Common myeloid progenitor, CD34-positive (primary cell): ENCODE measurements at regions not wholly inside any gene's neighbourhood (a gene's known extent, or its start where the extent isn't known, plus 50 kb on each side); places are given as distances from the start of the nearest gene placed in this dataset.

Experiments
- CTCF ChIA-PET: fragments of 350-600 bp; sonication (Branson Sonifier 250); formaldehyde crosslinking; loops from one replicate; lab custom pipeline; 2021; ENCODE audit warnings: antibody characterized with exemption; lab: Charles Lee
- POLR2A ChIA-PET: fragments of 350-600 bp; sonication (Branson Sonifier 250); formaldehyde crosslinking; loops from one replicate; lab custom pipeline; 2021; ENCODE audit warnings: antibody characterized with exemption; lab: Charles Lee
- DNase-seq, 3 donors: peaks; one replicate each; pipeline versions ENCODE4 v3.0.0 to v3.0.0-alpha.2; 2013
- H3K27ac ChIP-seq, 2 experiments: 1 replicate in 1 of 2; 2 replicates in 1 of 2; pipeline ENCODE4 v1.7.0; 2013; ENCODE audit warnings: inconsistent platforms in 2 of 2, low read length in 2 of 2, mild to moderate bottlenecking in 2 of 2, low read depth in 1 of 2, moderate library complexity in 1 of 2; ENCODE audit not compliant: severe bottlenecking in 2 of 2, insufficient read depth in 1 of 2, poor library complexity in 1 of 2
- H3K27me3 ChIP-seq, 5 experiments: replicated peaks in 2 of 5; 1 replicate in 3 of 5; 2 replicates in 2 of 5; pipeline versions ENCODE4 v1.6.1 to v1.7.0; 2013; ENCODE audit warnings: low read length in 4 of 5, mild to moderate bottlenecking in 2 of 5, moderate library complexity in 2 of 5, inconsistent platforms in 1 of 5; ENCODE audit not compliant: insufficient read depth in 5 of 5, control insufficient read depth in 4 of 5
- H3K36me3 ChIP-seq, 4 experiments: 1 replicate in 2 of 4; 2 replicates in 2 of 4; pipeline versions ENCODE4 v1.6.1 to v1.7.0; 2013; ENCODE audit warnings: low read length in 3 of 4, control low read depth in 1 of 4, mild to moderate bottlenecking in 1 of 4; ENCODE audit not compliant: control insufficient read depth in 4 of 4, insufficient read depth in 4 of 4
- H3K4me1 ChIP-seq, 4 experiments: 1 replicate in 3 of 4; 2 replicates in 1 of 4; pipeline versions ENCODE4 v1.6.1 to v1.7.1; 2013; ENCODE audit warnings: low read length in 3 of 4, mild to moderate bottlenecking in 3 of 4, control low read depth in 1 of 4, inconsistent platforms in 1 of 4, moderate library complexity in 1 of 4; ENCODE audit not compliant: control insufficient read depth in 4 of 4, insufficient read depth in 4 of 4; ENCODE audit errors: control extremely low read depth in 1 of 4
- H3K4me3 ChIP-seq, 7 experiments: 1 replicate in 4 of 7; 2 replicates in 3 of 7; pipeline versions ENCODE4 v1.5.1 to v1.7.0; 2013; ENCODE audit warnings: mild to moderate bottlenecking in 7 of 7, low read length in 6 of 7, moderate library complexity in 6 of 7, inconsistent platforms in 2 of 7, low read depth in 2 of 7, control low read depth in 1 of 7; ENCODE audit not compliant: insufficient read depth in 4 of 7, control insufficient read depth in 1 of 7; ENCODE audit errors: extremely low read depth in 1 of 7
- H3K9me3 ChIP-seq, 5 experiments: 1 replicate in 4 of 5; 2 replicates in 1 of 5; pipeline versions ENCODE4 v1.6.1 to v1.7.1; 2013; ENCODE audit warnings: low read length in 4 of 5, mild to moderate bottlenecking in 2 of 5, inconsistent platforms in 1 of 5, low read depth in 1 of 5, moderate library complexity in 1 of 5; ENCODE audit not compliant: control insufficient read depth in 4 of 5, insufficient read depth in 2 of 5; ENCODE audit errors: control extremely low read depth in 1 of 5
- WGBS: methylation state at CpG from one replicate; pipeline ENCODE4 v1.1.5; 2013; ENCODE audit not compliant: insufficient coverage; 5-methylcytosine and 5-hydroxymethylcytosine counted together

GRCh38 chr2:21644266-21644665 lies 520.5 kb downstream of the TDRD15 start:
- Histone ChIP-seq H3K4me1 (no peaks in the 10 kb centered on the region), H3K9me3 (no peaks in the 10 kb centered on the region), H3K27me3 (no peaks in the 10 kb centered on the region), H3K4me3 (no peak overlapping the region), H3K36me3 (no peaks in the 10 kb centered on the region), H3K27ac (no peak overlapping the region)
- DNase-seq, result no peak
- ChIA-PET CTCF (interaction anchor here (0.9 kb wide), 1 partner anchor 9 kb away, joined by 3 read pairs; no protein-coding TSS in a partner anchor), POLR2A (no interaction called here)
- 100% methylated on average over 1 of the region's 1 CpG for WGBS

- H3K4me3 ChIP-seq, result no peak overlapping the region
- H3K4me1 ChIP-seq, result no peaks in the 10 kb centered on the region
- no peak for DNase-seq
- POLR2A ChIA-PET, result no interaction called here
- no peaks in the 10 kb centered on the region for H3K36me3 ChIP-seq
- H3K27ac ChIP-seq, result no peak overlapping the region
- CTCF ChIA-PET, result no interaction called here
- no peaks in the 10 kb centered on the region for H3K27me3 ChIP-seq
- no peaks in the 10 kb centered on the region for H3K9me3 ChIP-seq
- WGBS, result 61% methylated on average over 5 of the region's 5 CpGs
These were observed 522.6 kb downstream of the TDRD15 start for GRCh38 chr2:21646345-21646744.

DNA sequence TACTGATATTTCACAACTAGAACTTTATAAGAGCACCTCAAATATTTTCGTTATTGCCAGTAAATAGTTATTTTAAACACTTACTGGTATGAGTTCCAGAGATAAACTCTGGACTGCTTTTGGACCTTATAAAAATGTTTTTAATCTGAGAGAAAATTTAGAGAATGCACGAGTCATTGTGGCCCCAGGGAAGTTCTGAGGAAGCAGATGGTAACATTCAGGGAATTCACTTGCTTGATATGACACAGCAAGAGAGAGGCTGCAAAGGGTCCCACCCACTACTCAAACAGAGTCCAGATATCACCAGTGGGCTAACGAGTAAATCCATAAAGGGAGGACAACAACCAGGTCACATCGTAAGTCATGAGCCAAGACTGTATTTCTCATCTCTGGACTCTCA lies 526.8 kb downstream of the TDRD15 start:
- WGBS, result 57% methylated on average over 3 of the region's 4 CpGs
- no peak for DNase-seq
- Histone ChIP-seq H3K36me3 (no peaks in the 10 kb centered on the region), H3K27me3 (no peaks in the 10 kb centered on the region), H3K4me1 (no peaks in the 10 kb centered on the region), H3K27ac (no peak overlapping the region), H3K9me3 (no peaks in the 10 kb centered on the region), H3K4me3 (no peak overlapping the region)
- ChIA-PET CTCF (no interaction called here), POLR2A (no interaction called here)

DNA sequence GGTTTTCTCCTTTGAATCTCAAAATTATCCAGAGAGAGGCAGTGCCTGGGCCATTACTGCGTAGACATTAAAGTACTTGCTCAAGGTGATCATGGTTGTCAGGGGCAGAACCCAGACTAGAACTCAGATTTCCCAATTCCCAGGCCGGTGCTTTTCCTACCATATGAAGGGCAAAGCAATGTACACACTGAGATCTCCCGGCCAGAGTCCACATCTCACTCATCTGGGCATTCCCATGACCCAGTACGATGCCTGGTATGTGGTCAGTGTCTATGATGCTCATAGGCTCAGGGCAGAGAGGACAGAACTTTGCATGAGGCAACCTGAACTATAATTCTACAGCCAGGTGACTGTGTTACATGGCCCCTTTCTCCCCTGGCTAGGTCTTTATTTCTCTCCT lies 531.4 kb downstream of the TDRD15 start:
- H3K27ac ChIP-seq, result no peak overlapping the region
- ChIA-PET CTCF (no interaction called here), POLR2A (no interaction called here)
- 93% methylated on average over 3 of the region's 4 CpGs for WGBS
- no peaks in the 10 kb centered on the region for H3K27me3 ChIP-seq
- H3K4me3 ChIP-seq, result no peak overlapping the region
- no peak for DNase-seq
- no peaks in the 10 kb centered on the region for H3K9me3 ChIP-seq
- H3K36me3 ChIP-seq, result no peaks in the 10 kb centered on the region
- no peaks in the 10 kb centered on the region for H3K4me1 ChIP-seq

DNA sequence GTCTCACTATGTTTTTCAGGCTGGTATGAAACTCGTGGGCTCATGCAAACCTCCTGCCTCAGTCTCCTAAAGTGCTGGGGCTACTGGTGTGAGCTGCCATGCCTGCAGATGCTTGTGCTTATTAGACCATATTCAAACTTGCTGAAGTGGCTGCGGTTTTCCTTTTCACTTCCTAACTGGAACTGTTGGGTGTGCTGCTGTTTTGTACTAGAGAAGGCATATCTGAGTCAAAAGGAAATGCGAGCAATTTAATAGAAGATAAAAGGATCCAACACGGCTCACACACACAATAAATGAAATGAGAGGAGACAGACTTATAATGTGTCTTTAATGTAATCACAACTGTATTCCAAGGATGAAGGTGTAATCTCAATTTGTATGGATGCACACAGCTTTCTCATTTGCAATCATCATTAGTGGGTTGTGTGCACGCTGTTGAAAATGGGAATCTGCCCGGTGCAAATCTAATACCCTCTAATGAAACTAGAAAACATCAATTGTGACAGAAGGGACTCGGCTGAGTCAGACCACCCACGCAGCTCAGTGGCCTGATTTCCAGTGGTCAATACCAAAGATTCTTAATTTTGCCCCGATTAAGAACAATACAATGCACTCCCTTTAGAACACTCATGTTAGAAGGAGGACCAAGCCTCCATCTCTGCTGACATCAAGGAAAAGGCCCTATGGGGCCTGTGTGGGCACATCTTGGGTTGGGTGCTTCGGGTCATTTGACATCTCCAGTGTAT lies 532.7 kb downstream of the TDRD15 start:
- POLR2A ChIA-PET, result no interaction called here
- H3K4me1 ChIP-seq, result no peaks in the 10 kb centered on the region
- H3K27me3 ChIP-seq, result no peaks in the 10 kb centered on the region
- no peak overlapping the region for H3K27ac ChIP-seq
- no peak for DNase-seq
- H3K4me3 ChIP-seq, result no peak overlapping the region
- CTCF ChIA-PET, result no interaction called here
- 90% methylated on average over 6 of the region's 10 CpGs for WGBS
- no peaks in the 10 kb centered on the region for H3K36me3 ChIP-seq
- no peaks in the 10 kb centered on the region for H3K9me3 ChIP-seq

DNA sequence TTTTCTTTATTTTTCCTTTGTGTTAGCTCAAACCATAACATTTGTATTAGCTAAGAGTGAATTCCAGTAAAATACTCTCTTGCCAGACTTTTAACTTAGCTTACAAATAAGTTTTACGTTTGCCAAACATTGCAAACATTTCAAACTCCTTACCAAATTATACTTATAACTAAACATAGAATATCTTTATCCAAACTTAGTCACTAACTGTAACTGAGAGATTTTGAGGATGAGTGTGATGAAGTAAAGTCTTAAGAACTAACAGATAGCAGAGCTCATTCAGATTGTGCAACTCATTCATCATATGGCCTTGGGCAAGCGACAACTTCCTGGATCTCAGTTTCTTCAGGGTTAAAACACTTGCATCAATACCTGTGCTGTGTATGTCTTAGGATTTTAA lies 533.7 kb downstream of the TDRD15 start:
- no peaks in the 10 kb centered on the region for H3K27me3 ChIP-seq
- H3K4me1 ChIP-seq, result no peaks in the 10 kb centered on the region
- CTCF ChIA-PET, result no interaction called here
- no peaks in the 10 kb centered on the region for H3K9me3 ChIP-seq
- DNase-seq, result no peak
- no peak overlapping the region for H3K27ac ChIP-seq
- H3K36me3 ChIP-seq, result no peaks in the 10 kb centered on the region
- no peak overlapping the region for H3K4me3 ChIP-seq
- POLR2A ChIA-PET, result no interaction called here
- WGBS, result no CpG with 5 or more reads among the region's 2 CpGs

- H3K27ac ChIP-seq, result no peak overlapping the region
- WGBS, result 78% methylated on average over 1 of the region's 1 CpG
- CTCF ChIA-PET, result no interaction called here
These were observed 534.5 kb downstream of the TDRD15 start for GRCh38 chr2:21658269-21658668.

More at GRCh38 chr2:21658269-21658668, 534.5 kb downstream of the TDRD15 start:
- Histone ChIP-seq H3K4me1 (no peaks in the 10 kb centered on the region), H3K4me3 (no peak overlapping the region), H3K27me3 (no peaks in the 10 kb centered on the region), H3K9me3 (no peaks in the 10 kb centered on the region), H3K36me3 (no peaks in the 10 kb centered on the region)
- no peak for DNase-seq
- POLR2A ChIA-PET, result no interaction called here
